H1 (cell line): ENCODE measurements at regions not wholly inside any gene's neighbourhood (a gene's known extent, or its start where the extent isn't known, plus 50 kb on each side); places are given as distances from the start of the nearest gene placed in this dataset.

Experiments
- CBX5 ChIP-seq: fragments of 300-800, 300-1000 bp; sonication (generic); IDR thresholded peaks from 2 replicates; pipeline ENCODE4 v1.7.1; 2016; ENCODE audit warnings: antibody characterized with exemption, low read length, low read depth
- CBX8 ChIP-seq: fragments of 300-800, 300-1000 bp; sonication (generic); IDR thresholded peaks from 2 replicates; pipeline ENCODE4 v1.7.1; 2016; ENCODE audit warnings: low read depth, low read length, borderline replicate concordance
- CHD1 ChIP-seq: IDR thresholded peaks from 2 replicates; pipeline ENCODE4 v1.6.1; 2012; ENCODE audit warnings: low read depth, low read length, improper control_type of control experiment
- CTCF ChIP-seq, 3 experiments: IDR thresholded peaks; 1 replicate in 2 of 3; 2 replicates in 1 of 3; pipeline versions ENCODE4 v1.5.1 to v1.6.1; 2011; ENCODE audit warnings: low read length in 3 of 3, mild to moderate bottlenecking in 3 of 3, inconsistent platforms in 2 of 3, low read depth in 1 of 3, moderate library complexity in 1 of 3; ENCODE audit not compliant: insufficient read depth in 1 of 3; ENCODE audit errors: control extremely low read depth in 1 of 3
- EGR1 ChIP-seq: IDR thresholded peaks from 2 replicates; pipeline ENCODE4 v1.6.1; 2011; ENCODE audit warnings: low read depth, low read length, borderline replicate concordance
- EZH2 ChIP-seq: fragments of 200-600 bp; sonication (generic); IDR thresholded peaks from 2 replicates; pipeline ENCODE4 v1.7.1; 2012; ENCODE audit warnings: low read depth, mild to moderate bottlenecking, moderate library complexity, low read length, inconsistent platforms; ENCODE audit not compliant: severe bottlenecking
- HDAC6 ChIP-seq: IDR thresholded peaks from one replicate; pipeline ENCODE4 v1.7.1; 2012; ENCODE audit warnings: low read depth, mild to moderate bottlenecking, inconsistent platforms, low read length, moderate library complexity
- MAX ChIP-seq: IDR thresholded peaks from 2 replicates; pipeline ENCODE4 v1.6.1; 2012; ENCODE audit warnings: inconsistent platforms
- POLR2A ChIP-seq, 2 experiments: IDR thresholded peaks; 1 replicate in 1 of 2; 2 replicates in 1 of 2; pipeline ENCODE4 v1.6.1; 2011; ENCODE audit warnings: low read depth in 2 of 2, low read length in 2 of 2, mild to moderate bottlenecking in 2 of 2; ENCODE audit errors: control extremely low read depth in 1 of 2
- POLR2AphosphoS5 ChIP-seq: IDR thresholded peaks from 2 replicates; pipeline ENCODE4 v1.6.1; 2011; ENCODE audit warnings: low read depth, low read length
- SP1 ChIP-seq: IDR thresholded peaks from 2 replicates; pipeline ENCODE4 v1.6.1; 2011; ENCODE audit warnings: low read depth, low read length
- YY1 ChIP-seq: IDR thresholded peaks from 2 replicates; pipeline ENCODE4 v1.6.1; 2011; ENCODE audit warnings: low read depth, mild to moderate bottlenecking, low read length

- TF ChIP-seq POLR2A (IDR thresholded peaks at IDR 0.05; ENCODE audit: control extremely low read depth in 1 of 2, low read depth in 2 of 2, low read length in 2 of 2) (no peak), CHD1 (no peak), SP1 (no peak), EZH2 (no peak), CBX5 (no peak), CBX8 (no peak), CTCF (IDR thresholded peaks at IDR 0.05; ENCODE audit: control extremely low read depth in 1 of 3, insufficient read depth in 1 of 3, low read depth in 1 of 3, low read length in 3 of 3) (no peak), POLR2AphosphoS5 (no peak), MAX (no peak), HDAC6 (no peak), YY1 (no peak), EGR1 (no peak)
Observed at GRCh38 chr21:15212206-15212605, 147.4 kb upstream of the NRIP1 start.
